CD4-positive, alpha-beta T cell treated with Interleukin-10 for 1 hour (primary cell): ENCODE measurements at regions not wholly inside any gene's neighbourhood (a gene's known extent, or its start where the extent isn't known, plus 50 kb on each side); places are given as distances from the start of the nearest gene placed in this dataset.

ENCODE experiments used
- DNase-seq: peaks from one replicate; pipeline ENCODE4 v3.0.0-alpha.2; 2020

DNA sequence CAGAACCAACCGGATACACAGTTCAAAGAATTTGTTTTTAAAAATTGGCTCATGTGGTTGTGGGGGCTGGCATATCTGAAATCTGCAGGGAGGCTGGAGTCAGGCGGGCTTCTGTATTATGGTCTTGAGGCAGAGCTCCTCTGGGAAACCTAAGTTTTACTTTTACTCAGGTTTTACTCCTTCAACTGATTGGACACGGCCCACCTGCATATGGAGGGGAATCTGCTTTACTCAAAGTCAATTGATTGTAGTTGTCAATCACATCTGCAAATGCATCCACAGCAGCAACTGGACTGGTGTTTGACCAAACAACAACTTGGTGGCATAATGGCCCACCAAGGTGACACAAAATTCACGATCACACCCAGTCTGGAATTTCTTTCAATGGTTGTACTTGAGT, 103.4 kb downstream of the ERMARD start:
- no peak for DNase-seq

DNA sequence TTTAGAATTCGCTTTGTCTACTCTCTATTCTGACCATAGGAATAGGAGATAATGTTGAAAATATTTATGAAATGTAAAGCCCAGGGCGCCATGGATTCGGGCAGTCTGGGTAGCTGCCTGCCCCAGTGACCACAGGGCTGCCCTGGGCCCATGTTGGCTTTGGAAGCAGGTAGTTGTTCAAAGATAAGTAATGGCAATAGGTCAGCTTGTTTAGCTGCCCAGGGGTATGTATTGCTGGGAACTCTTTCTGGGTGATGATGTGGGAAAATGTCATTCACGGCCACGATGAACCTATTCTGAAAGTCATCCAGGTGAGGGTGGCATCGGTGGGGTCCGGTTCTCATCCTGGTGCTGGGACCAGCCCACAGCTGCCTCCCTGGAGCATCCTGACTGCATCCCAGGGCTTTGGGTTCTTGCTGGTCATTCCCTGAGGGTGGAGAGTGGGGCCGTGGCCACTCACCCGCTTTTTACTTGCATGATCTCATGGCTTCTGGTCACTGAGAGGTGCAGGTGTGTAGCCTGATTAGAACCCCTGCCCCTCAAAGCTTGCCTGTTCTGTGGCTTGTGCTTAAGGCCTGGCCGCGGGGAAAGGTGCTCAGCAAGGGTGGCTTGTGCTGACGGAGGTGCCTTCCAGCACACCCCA, 102.8 kb downstream of the ERMARD start:
- no peak for DNase-seq

DNA sequence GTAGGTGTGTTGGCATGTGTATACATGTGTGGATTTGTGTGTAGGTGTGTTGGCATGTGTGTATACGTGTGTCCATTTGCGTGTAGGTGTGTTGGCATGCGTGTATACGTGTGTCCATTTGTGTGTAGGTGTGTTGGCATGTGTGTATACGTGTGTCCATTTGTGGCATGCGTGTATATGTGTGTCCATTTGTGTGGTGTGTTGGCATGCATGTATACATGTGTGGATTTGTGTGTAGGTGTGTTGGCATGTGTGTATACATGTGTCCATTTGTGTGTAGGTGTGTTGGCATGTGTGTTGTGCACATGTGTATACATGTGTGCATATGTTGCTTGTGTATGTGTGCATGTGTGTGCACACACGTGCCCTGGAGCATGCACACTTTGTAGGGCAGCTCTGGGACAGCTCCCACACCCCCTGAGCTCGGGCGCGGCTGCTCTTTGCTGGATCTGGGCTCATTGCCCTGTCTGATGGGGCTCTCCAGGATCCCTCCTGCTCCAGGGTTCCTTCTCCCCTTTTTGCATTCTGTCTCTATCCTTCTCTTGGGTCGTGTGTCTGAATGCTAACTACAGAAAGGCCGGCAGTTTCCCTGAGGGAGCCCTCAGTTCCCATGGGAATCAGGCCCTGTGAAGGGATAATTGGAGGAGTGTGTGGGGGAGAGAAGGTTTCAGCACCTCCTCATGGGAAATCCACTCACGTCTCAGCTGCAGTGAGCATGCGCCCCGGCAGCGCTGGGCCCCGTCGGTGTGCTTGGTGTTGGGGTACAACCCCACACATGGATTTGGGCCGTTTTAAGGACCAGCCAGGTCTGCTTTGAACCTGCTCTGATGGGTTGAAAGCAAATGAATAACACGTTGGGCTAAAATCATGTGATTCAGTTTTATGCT, 102.0 kb downstream of the ERMARD start:
- no peak for DNase-seq

DNA sequence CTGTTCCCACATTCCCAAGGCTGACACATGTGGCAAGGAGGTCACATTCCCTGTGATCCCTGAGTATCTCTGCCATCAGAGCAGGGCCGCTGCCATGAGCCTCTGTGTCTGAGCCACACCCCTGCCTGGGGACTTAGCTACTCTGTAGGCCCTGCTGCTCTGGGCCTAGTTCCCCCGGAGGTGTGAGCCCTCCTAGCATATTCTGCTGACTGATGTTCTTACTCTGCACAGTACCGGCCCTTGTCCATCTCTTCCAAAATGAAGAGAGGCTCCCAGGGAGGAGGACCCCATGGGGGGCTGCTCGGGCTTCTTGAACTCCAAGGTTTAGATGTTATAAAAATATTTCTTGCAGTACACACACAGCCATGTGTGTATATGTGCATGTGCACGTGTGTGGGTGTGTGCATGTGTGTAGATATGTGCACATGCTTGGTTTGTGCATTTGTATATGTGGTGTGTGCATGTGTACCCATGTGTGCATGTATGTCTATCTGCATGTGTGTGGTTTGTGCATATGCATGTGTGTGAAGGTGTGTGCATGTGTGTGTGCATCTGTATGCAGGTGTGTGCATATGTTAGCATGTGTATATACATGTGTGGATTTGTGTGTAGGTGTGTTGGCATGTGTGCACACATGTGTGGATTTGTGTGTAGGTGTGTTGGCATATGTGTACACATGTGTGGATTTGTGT, 101.2 kb downstream of the ERMARD start:
- DNase-seq, result no peak

- DNase-seq, result no peak
Measured at GRCh38 chr6:169851641-169852503, 100.5 kb downstream of the ERMARD start.

DNA sequence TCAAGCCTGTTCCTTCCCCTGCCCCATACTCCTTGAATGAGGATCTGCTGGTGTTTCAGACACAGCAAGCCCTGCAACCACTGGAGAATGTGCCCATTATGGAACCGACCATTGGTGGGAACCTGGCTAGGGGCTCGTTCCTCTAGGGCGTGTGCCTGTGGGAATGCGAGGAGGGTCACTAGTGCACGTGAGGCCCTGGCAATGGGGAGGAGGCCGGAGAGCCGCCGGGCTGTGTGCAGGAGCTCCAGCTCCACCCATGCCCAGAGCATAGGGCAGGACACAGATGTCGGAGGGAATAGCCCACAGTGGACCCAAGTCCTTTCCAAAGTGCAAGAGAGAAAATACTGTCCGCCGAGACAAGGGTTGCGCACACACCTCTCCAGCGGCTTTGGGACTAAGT, 99.3 kb downstream of the ERMARD start:
- no peak for DNase-seq

DNA sequence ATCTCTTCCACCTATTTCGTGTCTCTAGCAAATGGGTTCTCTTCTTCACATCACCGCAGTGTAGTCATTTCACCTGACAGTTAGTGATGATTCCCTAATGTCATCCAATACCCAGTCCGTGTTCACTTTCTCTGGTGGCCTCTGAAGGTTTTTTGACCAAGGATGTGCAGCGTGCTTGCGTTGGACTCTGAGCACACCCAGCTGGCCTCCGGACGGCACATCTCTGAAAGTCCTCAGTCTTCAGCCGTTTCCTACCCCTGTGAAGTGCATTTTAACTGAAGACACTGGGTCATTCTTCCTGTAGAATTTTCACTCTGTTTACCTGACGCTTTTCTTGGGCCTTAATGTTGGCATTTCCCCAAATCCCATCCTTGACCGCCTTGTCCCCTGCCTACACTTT, 98.7 kb downstream of the ERMARD start:
- DNase-seq, result no peak

GRCh38 chr6:169849396-169849795, 98.0 kb downstream of the ERMARD start:
- DNase-seq, result no peak

- no peak for DNase-seq
Measured at GRCh38 chr6:169848946-169849345, 97.5 kb downstream of the ERMARD start.

DNA sequence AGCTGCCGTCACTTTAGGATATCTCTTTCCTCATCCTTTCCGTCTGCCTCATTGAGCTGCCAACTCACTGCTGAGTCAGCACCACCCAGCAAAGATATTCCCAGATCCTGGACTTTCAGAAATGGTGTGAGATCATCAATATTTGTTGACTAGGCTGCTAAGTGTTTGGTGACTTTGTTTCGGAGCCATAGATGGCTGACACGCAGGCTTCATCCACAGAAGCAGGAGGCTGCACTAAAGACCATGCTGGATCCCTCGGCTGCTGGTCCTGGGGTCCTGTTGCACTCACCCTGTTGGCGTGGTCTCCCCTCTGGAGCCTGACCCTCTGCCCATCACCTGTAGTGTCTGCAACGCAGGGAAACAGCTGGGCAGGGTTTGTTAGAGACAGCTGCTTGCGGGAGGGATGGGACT, 96.5 kb downstream of the ERMARD start:
- DNase-seq, result no peak

- DNase-seq, result no peak
Measured at GRCh38 chr6:169847141-169847674, 95.8 kb downstream of the ERMARD start.

DNA sequence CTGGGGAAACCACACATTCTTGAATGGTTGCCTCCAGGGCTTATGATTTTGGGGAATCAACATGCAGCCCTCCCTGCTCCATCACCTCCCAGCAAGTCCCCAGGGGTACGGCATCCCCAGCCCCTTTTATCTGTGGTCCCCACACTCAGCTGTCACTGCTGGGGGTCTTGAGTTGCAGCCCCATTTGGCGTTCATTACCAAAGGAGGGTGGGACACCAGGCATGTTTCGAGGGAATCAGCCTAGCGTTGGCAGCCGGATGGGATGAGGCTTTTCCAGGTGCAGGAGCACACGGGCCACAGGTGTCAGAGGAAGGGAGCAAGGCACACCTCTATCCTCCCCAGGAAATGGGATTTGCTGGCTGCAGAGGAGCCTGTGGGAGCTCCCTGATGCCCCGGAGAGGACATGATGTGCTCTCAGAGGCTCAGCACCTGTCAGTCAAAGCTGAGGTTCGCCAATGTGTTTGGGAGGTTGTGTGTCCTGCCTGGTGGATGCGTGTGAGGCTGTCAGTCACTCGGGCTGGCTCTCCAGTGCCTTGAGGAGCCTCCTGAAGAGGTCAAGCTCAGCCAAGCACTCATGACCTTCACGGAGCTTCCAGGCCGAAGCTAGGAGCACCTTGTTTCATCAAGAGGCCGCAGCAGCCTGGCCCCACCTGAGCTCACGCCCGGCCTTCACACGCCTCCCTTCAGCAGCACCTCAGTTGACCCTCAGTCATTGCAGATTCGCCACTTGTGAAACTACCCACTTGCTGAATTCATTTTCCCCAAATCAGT, 95.0 kb downstream of the ERMARD start:
- DNase-seq, result no peak

GRCh38 chr6:169845426-169846285, 94.2 kb downstream of the ERMARD start:
- no peak for DNase-seq

DNA sequence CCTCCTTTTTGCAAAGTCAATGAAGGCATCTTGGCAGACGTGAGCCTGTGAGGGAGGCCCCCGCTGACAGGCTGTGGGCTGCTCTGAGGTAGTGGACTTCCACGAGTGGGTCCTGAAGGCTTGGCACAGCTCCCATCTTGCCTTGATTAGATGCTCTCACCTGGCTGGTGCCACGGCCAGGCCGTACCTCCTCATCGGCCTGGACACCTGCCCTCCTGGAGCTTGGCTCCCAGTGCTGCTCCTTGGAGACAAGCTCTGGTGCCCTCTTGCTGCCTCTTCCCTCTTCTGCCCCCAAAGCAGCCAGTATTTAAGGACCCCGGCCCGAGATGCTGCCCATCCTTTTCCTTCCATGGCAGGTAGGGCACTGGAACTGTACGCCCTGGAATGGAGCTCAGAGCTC, 93.5 kb downstream of the ERMARD start:
- no peak for DNase-seq

DNA sequence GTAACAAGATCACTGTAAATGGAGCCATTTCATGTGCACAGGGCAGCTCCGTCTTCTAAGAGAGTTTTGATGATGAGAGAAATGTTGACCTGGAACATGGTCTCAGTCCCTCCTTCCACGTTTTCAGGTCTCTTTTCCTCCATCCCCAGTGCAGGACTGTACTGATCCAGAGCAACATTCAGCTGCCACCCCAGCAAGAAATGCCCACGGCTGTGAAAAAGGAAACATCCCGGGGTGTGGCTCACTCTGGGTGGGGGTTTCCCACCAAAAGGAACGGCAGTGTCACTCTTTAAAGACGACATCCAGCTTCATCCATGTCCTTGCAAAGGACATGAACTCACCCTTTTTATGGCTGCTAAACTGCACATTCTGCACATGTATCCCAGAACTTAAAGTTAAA, 92.6 kb downstream of the ERMARD start:
- no peak for DNase-seq

GRCh38 chr6:169843110-169843509, 91.7 kb downstream of the ERMARD start:
- DNase-seq, result no peak

DNA sequence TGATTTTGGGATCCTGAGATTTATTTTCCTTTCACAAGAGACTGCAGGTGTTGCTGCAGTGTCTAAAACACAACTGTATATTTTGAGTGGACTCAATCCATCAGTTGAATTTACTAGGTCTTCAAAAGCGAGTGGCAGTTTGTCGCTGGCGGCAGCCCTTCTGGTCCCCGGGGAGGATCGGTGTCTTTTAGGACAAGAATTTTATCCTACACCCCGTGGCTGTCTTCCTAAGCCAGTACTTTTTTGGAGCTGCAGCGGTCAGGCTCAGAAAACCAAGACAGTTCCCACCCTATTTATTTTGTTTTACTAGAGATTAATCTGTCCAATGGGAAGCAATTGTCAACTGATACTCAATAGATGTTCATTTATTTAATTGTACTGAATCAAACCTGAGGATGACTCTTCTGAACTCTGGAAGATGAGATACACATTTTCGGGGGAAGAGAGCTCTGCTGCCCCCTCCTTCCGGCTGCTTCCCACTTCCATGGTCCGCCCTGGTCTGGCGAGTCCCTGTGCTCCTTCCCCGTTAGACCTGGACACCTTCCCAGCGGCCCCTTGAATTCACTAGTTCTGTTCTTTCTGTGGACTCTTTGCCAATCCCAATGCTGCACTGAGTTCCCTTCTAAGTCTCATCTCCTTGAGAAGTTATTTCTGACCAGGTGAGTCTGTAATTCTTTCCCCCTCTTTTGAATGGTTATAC, 90.6 kb downstream of the ERMARD start:
- no peak for DNase-seq

GRCh38 chr6:169841251-169841650, 89.8 kb downstream of the ERMARD start:
- DNase-seq, result no peak

- no peak for DNase-seq
Measured at GRCh38 chr6:169839898-169840631, 88.6 kb downstream of the ERMARD start.
